ES-I3 (cell line): ENCODE measurements at regions not wholly inside any gene's neighbourhood (a gene's known extent, or its start where the extent isn't known, plus 50 kb on each side); places are given as distances from the start of the nearest gene placed in this dataset.
"Not testable (repeated sequence)": the region's sequence is repeated elsewhere in the genome, so short reads cannot be mapped to it uniquely, and the experiment has no call there.

Experiments used
- H3K36me3 ChIP-seq: 2 replicates; pipeline ENCODE4 v1.6.1; 2013; ENCODE audit warnings: mild to moderate bottlenecking, low read length, control low read depth, moderate library complexity; ENCODE audit not compliant: insufficient read depth
- H3K4me1 ChIP-seq: 2 replicates; pipeline ENCODE4 v1.6.1; 2013; ENCODE audit warnings: mild to moderate bottlenecking, control low read depth, low read length; ENCODE audit not compliant: insufficient read depth
- H3K9ac ChIP-seq: 2 replicates; pipeline ENCODE4 v1.6.1; 2013; ENCODE audit warnings: low read depth, mild to moderate bottlenecking, low read length, moderate library complexity
- H3K9me3 ChIP-seq: 2 replicates; pipeline ENCODE4 v1.6.1; 2013; ENCODE audit warnings: mild to moderate bottlenecking, low read length, moderate library complexity; ENCODE audit not compliant: control insufficient read depth, insufficient read depth

GRCh38 chr1:190616235-190616634 lies 138.6 kb upstream of the BRINP3 start:
- peaks cover 4% of the 10 kb centered on the region; the same call in 1 of the 2 replicates for H3K4me1 ChIP-seq
- no peak overlapping the region for H3K9ac ChIP-seq
- H3K9me3 ChIP-seq, result no peaks in the 10 kb centered on the region
- no peaks in the 10 kb centered on the region for H3K36me3 ChIP-seq

GRCh38 chr1:190619724-190620123 lies 142.1 kb upstream of the BRINP3 start:
- Histone ChIP-seq H3K9ac (no peak overlapping the region), H3K4me1 (peaks cover 4% of the 10 kb centered on the region; the same call in 1 of the 2 replicates)

DNA sequence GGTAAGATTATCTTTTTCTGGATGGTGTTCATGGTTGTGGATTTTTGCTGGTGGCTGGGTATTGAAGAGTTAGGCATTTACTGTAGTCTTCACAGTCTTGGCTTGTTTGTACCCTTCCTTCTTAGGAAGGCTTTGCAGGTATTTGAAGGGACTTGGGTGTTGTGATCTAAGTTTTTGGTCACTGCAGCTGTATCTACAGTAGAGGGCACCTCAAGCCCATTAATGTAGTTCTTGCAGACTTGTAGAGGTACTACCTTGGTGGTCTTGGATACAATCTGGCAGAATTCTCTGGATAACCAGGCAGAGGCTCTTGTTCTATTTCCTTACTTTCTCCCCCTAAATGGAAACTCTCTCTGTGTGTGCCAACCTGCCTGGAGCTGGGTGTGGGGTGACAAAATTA lies 155.8 kb upstream of the BRINP3 start:
- Histone ChIP-seq H3K36me3 (no peaks in the 10 kb centered on the region), H3K9me3 (no peaks in the 10 kb centered on the region), H3K9ac (no peak overlapping the region), H3K4me1 (no peaks in the 10 kb centered on the region)

More at GRCh38 chr1:190619724-190620123, 142.1 kb upstream of the BRINP3 start:
- Histone ChIP-seq H3K9me3 (no peaks in the 10 kb centered on the region), H3K36me3 (no peaks in the 10 kb centered on the region)

- H3K9me3 ChIP-seq, result no peaks in the 10 kb centered on the region
Measured at GRCh38 chr1:190634134-190634533, 156.5 kb upstream of the BRINP3 start.

DNA sequence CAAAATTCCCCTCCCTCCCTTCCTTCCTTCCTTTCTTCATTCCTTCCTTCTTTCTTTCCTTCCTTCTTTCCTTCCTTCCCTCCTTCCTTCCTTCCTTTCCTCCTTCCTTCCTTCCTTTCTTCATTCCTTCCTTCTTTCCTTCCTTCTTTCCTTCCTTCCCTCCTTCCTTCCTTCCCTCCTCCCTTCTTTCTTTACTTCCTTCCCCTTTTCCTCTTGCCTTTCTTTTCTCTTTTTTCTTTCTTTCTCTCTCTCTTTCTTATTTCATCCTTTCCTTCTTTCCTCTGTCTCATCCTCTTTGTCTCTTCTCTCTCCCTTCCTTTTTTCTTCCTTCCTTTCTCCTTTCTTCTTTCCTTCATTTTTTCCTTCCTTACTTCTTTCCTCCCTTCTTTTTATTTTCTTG lies 171.9 kb upstream of the BRINP3 start:
- Histone ChIP-seq H3K36me3 (no peaks in the 10 kb centered on the region), H3K4me1 (no peaks in the 10 kb centered on the region), H3K9me3 (no peaks in the 10 kb centered on the region), H3K9ac (no peak overlapping the region)

More at GRCh38 chr1:190634134-190634533, 156.5 kb upstream of the BRINP3 start:
- Histone ChIP-seq H3K4me1 (no peaks in the 10 kb centered on the region), H3K9ac (no peak overlapping the region), H3K36me3 (no peaks in the 10 kb centered on the region)

DNA sequence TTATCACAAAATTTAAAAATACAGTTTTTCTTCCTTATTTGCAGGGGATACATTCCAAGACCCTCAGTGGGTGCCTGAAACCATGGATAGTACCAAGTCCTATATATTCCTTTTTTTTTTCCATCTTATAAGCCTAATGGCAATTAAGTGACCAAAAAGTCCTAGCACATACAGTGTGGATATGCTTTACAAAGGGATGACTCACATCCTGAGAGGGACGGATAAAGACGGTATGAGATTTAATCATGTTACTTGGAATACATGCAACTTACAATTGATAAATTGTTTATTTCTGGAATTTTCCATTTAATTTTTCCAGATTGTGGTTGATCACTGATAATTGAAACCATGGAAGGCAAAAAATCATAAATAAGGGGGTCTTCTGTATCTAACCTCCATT lies 181.2 kb upstream of the BRINP3 start:
- Histone ChIP-seq H3K36me3 (no peaks in the 10 kb centered on the region), H3K9ac (no peak overlapping the region), H3K4me1 (no peaks in the 10 kb centered on the region), H3K9me3 (no peaks in the 10 kb centered on the region)

DNA sequence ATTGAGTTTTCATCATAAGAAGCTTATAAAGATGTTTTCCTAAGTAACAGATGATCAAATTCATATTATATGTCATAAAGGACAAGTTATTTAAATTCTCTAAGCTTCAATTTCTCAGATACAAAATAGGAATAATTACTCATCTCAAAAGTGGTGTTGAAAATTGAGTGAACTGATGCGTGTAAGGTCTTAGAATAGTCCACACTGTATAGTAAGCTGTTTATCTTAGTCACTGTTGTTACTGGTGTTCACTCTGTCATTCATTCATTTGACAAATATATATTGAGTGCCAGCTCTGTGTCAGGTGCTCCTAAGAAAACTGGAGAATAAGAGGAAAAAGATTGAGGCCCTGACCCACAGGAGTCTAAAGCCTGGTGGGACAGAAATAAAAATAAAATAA lies 186.3 kb upstream of the BRINP3 start:
- H3K9ac ChIP-seq, result no peak overlapping the region
- H3K9me3 ChIP-seq, result no peaks in the 10 kb centered on the region
- H3K36me3 ChIP-seq, result no peaks in the 10 kb centered on the region
- no peaks in the 10 kb centered on the region for H3K4me1 ChIP-seq

DNA sequence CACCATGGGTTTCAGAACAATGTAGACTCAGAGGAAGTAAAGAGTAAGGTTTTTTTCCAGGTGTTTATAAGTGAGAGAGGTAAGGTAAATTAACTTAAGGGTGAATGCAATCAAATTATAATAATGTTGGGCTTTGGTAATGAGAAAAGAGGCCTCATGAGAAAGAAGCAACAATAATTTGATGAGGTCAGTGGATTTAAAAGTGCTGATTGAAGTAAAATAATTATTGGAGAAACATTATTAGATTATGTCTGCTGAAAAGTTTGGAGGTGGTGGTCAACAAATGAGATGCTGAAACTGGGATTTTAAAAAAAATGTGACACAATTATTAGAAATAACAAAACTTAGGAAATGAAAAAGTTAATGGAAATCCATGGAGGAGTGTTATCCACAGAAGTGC lies 187.4 kb upstream of the BRINP3 start:
- Histone ChIP-seq H3K36me3 (no peaks in the 10 kb centered on the region), H3K4me1 (no peaks in the 10 kb centered on the region), H3K9me3 (no peaks in the 10 kb centered on the region), H3K9ac (no peak overlapping the region)

DNA sequence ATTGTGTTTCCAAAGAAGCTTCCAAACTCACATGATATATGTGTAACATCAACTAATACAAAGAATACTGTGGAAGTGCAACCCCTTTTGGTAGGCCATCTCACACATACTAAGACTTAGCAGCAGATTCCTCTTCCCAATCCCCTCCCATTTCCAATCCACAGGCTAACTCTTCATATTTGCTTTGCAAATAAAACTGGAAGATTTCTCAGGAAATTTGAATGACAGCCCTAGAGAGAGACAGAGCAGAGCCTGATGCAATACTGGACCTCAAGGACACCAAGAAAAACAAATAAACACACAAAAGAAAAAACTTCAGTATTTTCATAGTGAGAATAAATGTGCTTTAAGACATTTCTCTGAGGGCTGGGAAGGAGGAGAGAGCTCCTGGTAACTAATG lies 190.2 kb upstream of the BRINP3 start:
- no peak overlapping the region for H3K9ac ChIP-seq
- H3K9me3 ChIP-seq, result no peaks in the 10 kb centered on the region
- no peaks in the 10 kb centered on the region for H3K4me1 ChIP-seq
- H3K36me3 ChIP-seq, result no peaks in the 10 kb centered on the region

DNA sequence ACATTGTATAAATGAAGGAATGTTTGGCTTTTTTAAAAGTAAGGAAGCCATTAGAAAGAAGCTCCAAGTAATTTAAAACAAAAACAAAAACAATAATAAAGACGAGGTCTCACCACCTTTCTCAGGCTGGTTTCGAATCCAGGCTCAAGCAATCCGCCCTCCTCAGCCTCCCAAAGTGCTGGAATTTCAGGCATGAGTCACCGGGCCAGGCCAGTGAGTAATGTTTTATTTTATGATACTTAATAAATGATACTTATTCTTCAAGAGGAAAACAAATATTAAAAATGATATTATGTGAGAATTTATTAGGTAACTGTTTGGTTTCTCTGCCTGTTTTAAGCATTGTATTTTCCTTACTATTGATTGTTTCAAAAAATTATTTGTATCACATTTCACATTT lies 201.4 kb upstream of the BRINP3 start:
- Histone ChIP-seq H3K9ac (no peak overlapping the region), H3K36me3 (no peaks in the 10 kb centered on the region), H3K4me1 (no peaks in the 10 kb centered on the region), H3K9me3 (no peaks in the 10 kb centered on the region; the same call in 1 of the 2 replicates)

GRCh38 chr1:190679454-190679853 lies 201.8 kb upstream of the BRINP3 start:
- Histone ChIP-seq H3K9me3 (no peaks in the 10 kb centered on the region; the same call in 1 of the 2 replicates), H3K9ac (no peak overlapping the region), H3K4me1 (no peaks in the 10 kb centered on the region), H3K36me3 (no peaks in the 10 kb centered on the region)

DNA sequence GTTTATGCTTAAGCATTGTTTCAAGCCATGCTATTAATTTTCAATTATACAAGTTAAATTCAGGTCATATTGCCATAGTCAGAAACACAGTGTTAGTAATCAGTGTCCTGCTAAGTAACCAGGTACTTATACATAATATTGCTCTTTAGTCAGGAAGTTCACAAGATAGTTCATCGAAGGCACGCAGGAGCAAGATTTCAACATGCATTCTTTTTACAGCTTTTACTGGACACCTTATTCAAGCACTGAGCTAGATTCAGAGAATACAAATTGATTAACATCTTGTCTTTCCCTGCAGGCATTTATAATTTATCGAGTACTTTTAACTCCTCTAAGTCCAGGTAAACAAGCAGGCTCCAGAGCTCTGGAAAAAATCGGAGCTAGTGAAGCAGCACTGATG lies 202.3 kb upstream of the BRINP3 start:
- Histone ChIP-seq H3K4me1 (no peaks in the 10 kb centered on the region), H3K36me3 (no peaks in the 10 kb centered on the region), H3K9me3 (no peaks in the 10 kb centered on the region), H3K9ac (no peak overlapping the region)

DNA sequence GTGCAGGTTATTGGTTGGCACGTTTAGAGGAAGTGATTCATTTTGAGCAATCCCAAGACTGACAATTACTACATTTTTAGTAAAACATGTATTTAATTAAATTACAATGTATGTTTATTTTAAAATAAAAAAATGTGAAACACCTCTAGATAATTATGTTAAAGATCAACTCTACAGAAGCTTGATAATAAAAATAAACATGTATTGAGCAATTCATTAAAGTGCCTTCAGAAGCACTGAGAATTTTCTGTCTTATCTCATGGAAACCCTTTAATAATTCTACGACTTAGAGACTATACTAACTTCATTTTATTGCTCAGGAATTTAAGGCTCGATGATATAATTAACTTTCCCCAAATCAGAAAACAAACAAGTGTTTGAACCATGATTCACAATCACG lies 208.0 kb upstream of the BRINP3 start:
- H3K9ac ChIP-seq, result no peak overlapping the region
- no peaks in the 10 kb centered on the region for H3K36me3 ChIP-seq
- no peaks in the 10 kb centered on the region for H3K4me1 ChIP-seq
- no peaks in the 10 kb centered on the region for H3K9me3 ChIP-seq

- Histone ChIP-seq H3K36me3 (no peaks in the 10 kb centered on the region), H3K4me1 (no peaks in the 10 kb centered on the region), H3K9ac (no peak overlapping the region), H3K9me3 (no peaks in the 10 kb centered on the region)
Measured at GRCh38 chr1:190688096-190688495, 210.4 kb upstream of the BRINP3 start.

GRCh38 chr1:190698488-190698887 lies 220.8 kb upstream of the BRINP3 start:
- H3K9ac ChIP-seq, H3K4me1 ChIP-seq, H3K36me3 ChIP-seq, H3K9me3 ChIP-seq: not testable (repeated sequence)

DNA sequence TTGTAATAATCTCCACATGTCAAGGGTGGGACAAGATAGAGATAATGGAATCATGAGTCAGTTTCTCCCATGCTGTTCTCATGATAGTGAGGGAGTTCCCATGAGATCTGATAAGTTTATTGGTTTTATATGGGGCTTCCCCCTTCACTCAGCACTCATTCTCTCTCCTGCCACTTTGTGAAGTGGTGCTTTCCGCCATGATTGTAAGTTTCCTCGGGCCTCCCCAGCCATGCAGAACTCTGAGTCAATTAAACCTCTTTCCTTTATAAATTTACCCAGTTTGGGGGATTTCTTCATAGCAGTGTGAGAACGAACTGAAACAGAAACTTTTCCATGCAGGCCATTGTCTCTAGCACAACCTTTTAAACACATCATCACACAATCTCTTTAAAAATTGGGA lies 221.5 kb upstream of the BRINP3 start:
- Histone ChIP-seq H3K9ac (no peak overlapping the region), H3K4me1 (0 out of 2 replicates have a peak, but pooled peaks cover 3% of the 10 kb centered on the region), H3K9me3 (no peaks in the 10 kb centered on the region), H3K36me3 (no peaks in the 10 kb centered on the region)
